Mammary epithelial cell (primary cell): ENCODE measurements at regions not wholly inside any gene's neighbourhood (a gene's known extent, or its start where the extent isn't known, plus 50 kb on each side); places are given as distances from the start of the nearest gene placed in this dataset.

ENCODE experiments used
- EZH2 ChIP-seq: IDR thresholded peaks from 2 replicates; pipeline ENCODE4 v1.6.1; 2012; ENCODE audit warnings: low read length, inconsistent platforms, borderline replicate concordance
- TF ChIP-seq, protein P1 (sequence below), 2 donors: IDR thresholded peaks in 1 of 2; conservative IDR thresholded peaks in 1 of 2; 2 replicates each; pipeline ENCODE4 v1.5.1; 2011 to 2012; ENCODE audit warnings: inconsistent platforms in 2 of 2, low read length in 2 of 2, mild to moderate bottlenecking in 2 of 2, control low read depth in 1 of 2, low read depth in 1 of 2; ENCODE audit not compliant: insufficient read depth in 1 of 2; ENCODE audit errors: extremely low read depth in 1 of 2

DNA sequence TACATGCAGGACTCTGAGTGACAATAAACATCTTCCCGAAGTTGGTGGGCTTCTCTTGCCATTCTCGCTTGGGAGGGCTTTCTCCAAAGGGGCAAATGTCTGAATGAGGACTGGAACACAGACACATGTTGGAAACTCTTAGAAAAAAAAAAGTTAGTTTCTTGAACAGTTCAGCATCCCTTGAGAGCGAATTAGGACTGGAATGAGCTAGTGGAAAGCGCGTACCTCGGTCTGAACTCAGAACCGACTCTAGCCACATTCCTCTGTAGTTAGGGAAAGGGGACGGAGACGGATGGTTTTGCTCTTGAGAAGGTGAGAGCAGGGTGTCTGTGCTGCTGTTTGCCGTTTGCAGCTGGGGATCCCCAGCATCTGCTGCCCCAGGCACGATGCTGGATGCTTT, 517.3 kb downstream of the TBC1D22A start:
- TF ChIP-seq, protein P1, sequence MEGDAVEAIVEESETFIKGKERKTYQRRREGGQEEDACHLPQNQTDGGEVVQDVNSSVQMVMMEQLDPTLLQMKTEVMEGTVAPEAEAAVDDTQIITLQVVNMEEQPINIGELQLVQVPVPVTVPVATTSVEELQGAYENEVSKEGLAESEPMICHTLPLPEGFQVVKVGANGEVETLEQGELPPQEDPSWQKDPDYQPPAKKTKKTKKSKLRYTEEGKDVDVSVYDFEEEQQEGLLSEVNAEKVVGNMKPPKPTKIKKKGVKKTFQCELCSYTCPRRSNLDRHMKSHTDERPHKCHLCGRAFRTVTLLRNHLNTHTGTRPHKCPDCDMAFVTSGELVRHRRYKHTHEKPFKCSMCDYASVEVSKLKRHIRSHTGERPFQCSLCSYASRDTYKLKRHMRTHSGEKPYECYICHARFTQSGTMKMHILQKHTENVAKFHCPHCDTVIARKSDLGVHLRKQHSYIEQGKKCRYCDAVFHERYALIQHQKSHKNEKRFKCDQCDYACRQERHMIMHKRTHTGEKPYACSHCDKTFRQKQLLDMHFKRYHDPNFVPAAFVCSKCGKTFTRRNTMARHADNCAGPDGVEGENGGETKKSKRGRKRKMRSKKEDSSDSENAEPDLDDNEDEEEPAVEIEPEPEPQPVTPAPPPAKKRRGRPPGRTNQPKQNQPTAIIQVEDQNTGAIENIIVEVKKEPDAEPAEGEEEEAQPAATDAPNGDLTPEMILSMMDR (conservative IDR thresholded peaks at IDR 0.05 in 1 of 2, IDR thresholded peaks at IDR 0.05 in 1 of 2; ENCODE audit: extremely low read depth in 1 of 2, insufficient read depth in 1 of 2, low read depth in 1 of 2, low read length in 2 of 2) = no peak
- no peak for TF ChIP-seq EZH2
